H1 (cell line): ENCODE measurements at regions not wholly inside any gene's neighbourhood (a gene's known extent, or its start where the extent isn't known, plus 50 kb on each side); places are given as distances from the start of the nearest gene placed in this dataset.
A peak's percentile ranks its signal among the peaks of the same experiment; 100 is the strongest.

Experiments used
- CTCF ChIA-PET: fragments of 300-600 bp; sonication (Branson Sonifier 250); formaldehyde crosslinking; loops from one replicate; lab custom pipeline; 2021; ENCODE audit not compliant: partially characterized antibody; lab: Charles Lee
- POLR2A ChIA-PET: fragments of 300-600 bp; sonication (Branson Sonifier 250); formaldehyde crosslinking; loops from one replicate; lab custom pipeline; 2021; ENCODE audit warnings: inconsistent platforms; ENCODE audit not compliant: partially characterized antibody; lab: Charles Lee
- DNase-seq, 2 experiments: peaks; one replicate each; pipeline versions ENCODE4 v3.0.0 to v3.0.0-alpha.2; 2010 to 2022; ENCODE audit warnings: low spot score in 2 of 2, low read depth in 1 of 2, mixed read lengths in 1 of 2
- FAIRE-seq: peaks from 2 replicates; lab custom pipeline; 2011; peaks lifted over from hg19 to GRCh38; lab: Jason Lieb, UNC
- H2AFZ ChIP-seq: 2 replicates; pipeline ENCODE4 v1.8.1; 2012; ENCODE audit warnings: low read length, inconsistent platforms
- H2AK5ac ChIP-seq: 2 replicates; pipeline ENCODE4 v1.6.1; 2013; ENCODE audit warnings: low read depth, low read length
- H2BK120ac ChIP-seq: replicated peaks from 2 replicates; pipeline ENCODE3; 2013; ENCODE audit warnings: low read depth, low read length, inconsistent platforms
- H2BK12ac ChIP-seq: 2 replicates; pipeline ENCODE4 v1.6.1; 2013; ENCODE audit warnings: low read depth, low read length
- H2BK15ac ChIP-seq: 2 replicates; pipeline ENCODE4 v1.6.1; 2013; ENCODE audit warnings: low read length
- H2BK20ac ChIP-seq: 2 replicates; pipeline ENCODE4 v1.6.1; 2013; ENCODE audit warnings: low read length
- H2BK5ac ChIP-seq: 2 replicates; pipeline ENCODE4 v1.6.1; 2013; ENCODE audit warnings: low read depth, low read length
- H3K14ac ChIP-seq: 2 replicates; pipeline ENCODE4 v1.6.1; 2013; ENCODE audit warnings: inconsistent platforms; ENCODE audit not compliant: insufficient read length
- H3K18ac ChIP-seq: 2 replicates; pipeline ENCODE4 v1.6.1; 2013; ENCODE audit warnings: low read length; ENCODE audit errors: extremely low read depth
- H3K23ac ChIP-seq: 2 replicates; pipeline ENCODE4 v1.6.1; 2013; ENCODE audit warnings: inconsistent platforms; ENCODE audit not compliant: insufficient read length
- H3K23me2 ChIP-seq: 2 replicates; pipeline ENCODE4 v1.6.1; 2013; ENCODE audit warnings: low read depth, low read length
- H3K27ac ChIP-seq: 2 replicates; pipeline ENCODE4 v1.6.1; 2011; ENCODE audit warnings: low read depth, low read length, inconsistent platforms
- H3K27me3 ChIP-seq, 4 experiments: replicated peaks in 1 of 4; 1 replicate in 1 of 4; 2 replicates in 3 of 4; pipeline versions ENCODE4 v1.6.1 to v1.8.1; 2011 to 2013; ENCODE audit warnings: low read length in 3 of 4, mild to moderate bottlenecking in 3 of 4, inconsistent platforms in 2 of 4, mixed read lengths in 2 of 4, moderate library complexity in 1 of 4; ENCODE audit not compliant: control insufficient read depth in 3 of 4, insufficient read depth in 3 of 4; ENCODE audit errors: extremely low read depth in 1 of 4
- H3K36me3 ChIP-seq, 4 experiments: 2 replicates each; pipeline versions ENCODE4 v1.6.1 to v1.8.1; 2011 to 2013; ENCODE audit warnings: mild to moderate bottlenecking in 4 of 4, low read length in 3 of 4, moderate library complexity in 2 of 4, control low read depth in 1 of 4, inconsistent platforms in 1 of 4; ENCODE audit not compliant: insufficient read depth in 4 of 4, control insufficient read depth in 2 of 4
- H3K4ac ChIP-seq: replicated peaks from 2 replicates; pipeline ENCODE3; 2013; ENCODE audit warnings: low read length, low read depth, mixed read lengths, inconsistent platforms; ENCODE audit not compliant: insufficient read length
- H3K4me1 ChIP-seq, 4 experiments: replicated peaks in 1 of 4; 1 replicate in 1 of 4; 2 replicates in 3 of 4; pipeline versions ENCODE4 v1.6.1 to v1.8.1; 2011 to 2013; ENCODE audit warnings: low read length in 3 of 4, inconsistent platforms in 2 of 4, mixed read lengths in 1 of 4; ENCODE audit not compliant: insufficient read depth in 4 of 4, control insufficient read depth in 3 of 4
- H3K4me2 ChIP-seq, 2 experiments: 2 replicates each; pipeline versions ENCODE4 v1.6.1 to v1.8.1; 2011 to 2013; ENCODE audit warnings: low read depth in 2 of 2, low read length in 2 of 2, control low read depth in 1 of 2, inconsistent platforms in 1 of 2, mild to moderate bottlenecking in 1 of 2; ENCODE audit not compliant: insufficient read depth in 1 of 2
- H3K4me3 ChIP-seq, 4 experiments: fragments of 200-600, 300-600 bp in 1 of 4; sonication (generic), shearing (Covaris generic), sonication (Bioruptor Twin) in 1 of 4; 2 replicates each; pipeline versions ENCODE4 v1.5.1 to v1.8.1; 2011 to 2016; ENCODE audit warnings: low read length in 4 of 4, low read depth in 3 of 4, control low read depth in 2 of 4, inconsistent platforms in 2 of 4, mild to moderate bottlenecking in 2 of 4, mixed read lengths in 1 of 4, moderate library complexity in 1 of 4; ENCODE audit not compliant: insufficient read depth in 2 of 4; ENCODE audit errors: extremely low read depth in 1 of 4
- H3K56ac ChIP-seq: replicated peaks from 2 replicates; pipeline ENCODE3; 2013; ENCODE audit warnings: low read depth, mild to moderate bottlenecking, mixed read lengths, low read length, inconsistent platforms; ENCODE audit not compliant: insufficient read length
- H3K79me1 ChIP-seq: 2 replicates; pipeline ENCODE4 v1.6.1; 2013; ENCODE audit warnings: low read depth, low read length, control low read depth
- H3K79me2 ChIP-seq, 2 experiments: 2 replicates each; pipeline versions ENCODE4 v1.6.1 to v1.8.1; 2012 to 2013; ENCODE audit warnings: low read length in 2 of 2, mild to moderate bottlenecking in 2 of 2, inconsistent platforms in 1 of 2; ENCODE audit not compliant: insufficient read depth in 2 of 2, control insufficient read depth in 1 of 2
- H3K9ac ChIP-seq, 4 experiments: replicated peaks in 1 of 4; 1 replicate in 1 of 4; 2 replicates in 3 of 4; pipeline versions ENCODE4 v1.6.1 to v1.8.1; 2011 to 2013; ENCODE audit warnings: low read depth in 3 of 4, low read length in 3 of 4, control low read depth in 2 of 4, mild to moderate bottlenecking in 2 of 4, moderate library complexity in 2 of 4, inconsistent platforms in 1 of 4; ENCODE audit errors: extremely low read depth in 1 of 4
- H3K9me3 ChIP-seq, 2 experiments: 2 replicates each; pipeline versions ENCODE4 v1.6.1 to v1.8.1; 2012 to 2013; ENCODE audit warnings: mild to moderate bottlenecking in 2 of 2, moderate library complexity in 2 of 2, control low read depth in 1 of 2, inconsistent platforms in 1 of 2, low read depth in 1 of 2, low read length in 1 of 2, mixed read lengths in 1 of 2; ENCODE audit not compliant: insufficient read depth in 2 of 2
- H4K20me1 ChIP-seq, 2 experiments: replicated peaks in 1 of 2; 2 replicates each; pipeline versions ENCODE3 to v1.8.1; 2011 to 2013; ENCODE audit warnings: inconsistent platforms in 2 of 2, low read length in 2 of 2, mild to moderate bottlenecking in 1 of 2; ENCODE audit not compliant: insufficient read depth in 2 of 2, control insufficient read depth in 1 of 2
- H4K5ac ChIP-seq: 2 replicates; pipeline ENCODE4 v1.6.1; 2013; ENCODE audit warnings: low read length, low read depth, mixed read lengths, inconsistent platforms; ENCODE audit not compliant: insufficient read length
- H4K8ac ChIP-seq: 2 replicates; pipeline ENCODE4 v1.8.0; 2013; ENCODE audit warnings: mild to moderate bottlenecking, moderate library complexity, low read length, inconsistent platforms; ENCODE audit not compliant: insufficient read depth; ENCODE audit errors: extremely low read depth
- H4K91ac ChIP-seq: replicated peaks from 2 replicates; pipeline ENCODE3; 2013; ENCODE audit warnings: low read length, mixed read lengths, inconsistent platforms; ENCODE audit not compliant: insufficient read length
- WGBS, 2 experiments: shearing (Covaris generic) in 1 of 2; methylation state at CpG; one replicate each; pipeline versions ENCODE4 v1.1.6 to v1.1.7; 2013 to 2015; ENCODE audit warnings: low lambda C conversion rate in 2 of 2, mixed read lengths in 2 of 2, inconsistent platforms in 1 of 2, low coverage in 1 of 2, missing lambda C conversion rate in 1 of 2; ENCODE audit not compliant: insufficient replicate concordance in 2 of 2, insufficient coverage in 1 of 2, insufficient read length in 1 of 2; ENCODE audit errors: extremely low coverage in 1 of 2, missing lambda C conversion rate in 1 of 2; 5-methylcytosine and 5-hydroxymethylcytosine counted together
- TF ChIP-seq, protein P1 (sequence below): fragments of 300-600 bp; sonication (generic); IDR thresholded peaks from 2 replicates; pipeline ENCODE4 v1.7.1; 2012; ENCODE audit warnings: low read length, moderate library complexity, mild to moderate bottlenecking, inconsistent platforms; ENCODE audit not compliant: insufficient replicate concordance

DNA sequence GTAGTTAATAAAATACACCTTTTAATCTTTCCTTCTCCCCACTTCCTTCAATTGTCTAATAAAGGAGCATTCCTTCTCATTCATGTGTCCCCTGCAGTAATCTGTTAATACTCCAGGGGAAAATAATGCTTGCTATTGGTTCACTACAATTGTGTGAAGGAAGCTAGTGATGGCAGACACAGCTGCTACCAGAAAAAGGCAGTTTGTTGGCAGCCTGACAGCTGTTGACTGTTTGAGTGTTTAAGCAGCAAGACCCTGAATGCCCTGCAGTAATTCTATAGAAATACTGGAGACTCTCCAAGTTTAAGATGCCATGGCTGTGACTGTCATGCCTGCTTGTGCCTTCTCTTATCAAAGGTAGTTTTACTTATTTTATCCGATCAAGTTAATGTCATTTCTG lies 359.5 kb downstream of the C4orf33 start:
- no peak overlapping the region for H2BK5ac ChIP-seq
- no peaks in the 10 kb centered on the region for H4K20me1 ChIP-seq
- no peak overlapping the region for H2BK120ac ChIP-seq
- no peaks in the 10 kb centered on the region for H3K23me2 ChIP-seq
- no peak overlapping the region for H3K14ac ChIP-seq
- H3K4me1 ChIP-seq, result no peaks in the 10 kb centered on the region
- no peak overlapping the region for H3K27ac ChIP-seq
- CTCF ChIA-PET, result interaction anchor here (1.2 kb wide), 1 partner anchor 185 kb away, joined by 3 read pairs; no protein-coding TSS in a partner anchor
- H3K18ac ChIP-seq, result no peak overlapping the region
- no peak for FAIRE-seq
- no peak overlapping the region for H3K56ac ChIP-seq
- no peaks in the 10 kb centered on the region for H3K27me3 ChIP-seq
- H4K91ac ChIP-seq, result no peak overlapping the region
- no peak overlapping the region for H2BK20ac ChIP-seq
- no peak overlapping the region for H4K5ac ChIP-seq
- H3K4me2 ChIP-seq, result no peak overlapping the region
- WGBS, 2 experiments, result 100% methylated on average over 1 of the region's 1 CpG; no CpG with 5 or more reads in 1 of the 2 experiments
- no peak overlapping the region for H2AFZ ChIP-seq
- H2BK15ac ChIP-seq, result no peak overlapping the region
- no peak overlapping the region for H2BK12ac ChIP-seq
- H3K79me2 ChIP-seq, result no peaks in the 10 kb centered on the region
- H3K9me3 ChIP-seq, result no peaks in the 10 kb centered on the region
- H3K79me1 ChIP-seq, result no peaks in the 10 kb centered on the region
- no peaks in the 10 kb centered on the region for H3K36me3 ChIP-seq
- peak overlapping the region in 1 of 4 experiments; percentile 34; a peak in 1 of 7 replicates for H3K9ac ChIP-seq
- no peak overlapping the region for H3K4ac ChIP-seq
- H3K4me3 ChIP-seq, result no peak overlapping the region
- POLR2A ChIA-PET, result no interaction called here
- no peak overlapping the region for H2AK5ac ChIP-seq
- no peak overlapping the region for H4K8ac ChIP-seq
- DNase-seq, result no peak
- H3K23ac ChIP-seq, result no peak overlapping the region
- TF ChIP-seq, protein P1, sequence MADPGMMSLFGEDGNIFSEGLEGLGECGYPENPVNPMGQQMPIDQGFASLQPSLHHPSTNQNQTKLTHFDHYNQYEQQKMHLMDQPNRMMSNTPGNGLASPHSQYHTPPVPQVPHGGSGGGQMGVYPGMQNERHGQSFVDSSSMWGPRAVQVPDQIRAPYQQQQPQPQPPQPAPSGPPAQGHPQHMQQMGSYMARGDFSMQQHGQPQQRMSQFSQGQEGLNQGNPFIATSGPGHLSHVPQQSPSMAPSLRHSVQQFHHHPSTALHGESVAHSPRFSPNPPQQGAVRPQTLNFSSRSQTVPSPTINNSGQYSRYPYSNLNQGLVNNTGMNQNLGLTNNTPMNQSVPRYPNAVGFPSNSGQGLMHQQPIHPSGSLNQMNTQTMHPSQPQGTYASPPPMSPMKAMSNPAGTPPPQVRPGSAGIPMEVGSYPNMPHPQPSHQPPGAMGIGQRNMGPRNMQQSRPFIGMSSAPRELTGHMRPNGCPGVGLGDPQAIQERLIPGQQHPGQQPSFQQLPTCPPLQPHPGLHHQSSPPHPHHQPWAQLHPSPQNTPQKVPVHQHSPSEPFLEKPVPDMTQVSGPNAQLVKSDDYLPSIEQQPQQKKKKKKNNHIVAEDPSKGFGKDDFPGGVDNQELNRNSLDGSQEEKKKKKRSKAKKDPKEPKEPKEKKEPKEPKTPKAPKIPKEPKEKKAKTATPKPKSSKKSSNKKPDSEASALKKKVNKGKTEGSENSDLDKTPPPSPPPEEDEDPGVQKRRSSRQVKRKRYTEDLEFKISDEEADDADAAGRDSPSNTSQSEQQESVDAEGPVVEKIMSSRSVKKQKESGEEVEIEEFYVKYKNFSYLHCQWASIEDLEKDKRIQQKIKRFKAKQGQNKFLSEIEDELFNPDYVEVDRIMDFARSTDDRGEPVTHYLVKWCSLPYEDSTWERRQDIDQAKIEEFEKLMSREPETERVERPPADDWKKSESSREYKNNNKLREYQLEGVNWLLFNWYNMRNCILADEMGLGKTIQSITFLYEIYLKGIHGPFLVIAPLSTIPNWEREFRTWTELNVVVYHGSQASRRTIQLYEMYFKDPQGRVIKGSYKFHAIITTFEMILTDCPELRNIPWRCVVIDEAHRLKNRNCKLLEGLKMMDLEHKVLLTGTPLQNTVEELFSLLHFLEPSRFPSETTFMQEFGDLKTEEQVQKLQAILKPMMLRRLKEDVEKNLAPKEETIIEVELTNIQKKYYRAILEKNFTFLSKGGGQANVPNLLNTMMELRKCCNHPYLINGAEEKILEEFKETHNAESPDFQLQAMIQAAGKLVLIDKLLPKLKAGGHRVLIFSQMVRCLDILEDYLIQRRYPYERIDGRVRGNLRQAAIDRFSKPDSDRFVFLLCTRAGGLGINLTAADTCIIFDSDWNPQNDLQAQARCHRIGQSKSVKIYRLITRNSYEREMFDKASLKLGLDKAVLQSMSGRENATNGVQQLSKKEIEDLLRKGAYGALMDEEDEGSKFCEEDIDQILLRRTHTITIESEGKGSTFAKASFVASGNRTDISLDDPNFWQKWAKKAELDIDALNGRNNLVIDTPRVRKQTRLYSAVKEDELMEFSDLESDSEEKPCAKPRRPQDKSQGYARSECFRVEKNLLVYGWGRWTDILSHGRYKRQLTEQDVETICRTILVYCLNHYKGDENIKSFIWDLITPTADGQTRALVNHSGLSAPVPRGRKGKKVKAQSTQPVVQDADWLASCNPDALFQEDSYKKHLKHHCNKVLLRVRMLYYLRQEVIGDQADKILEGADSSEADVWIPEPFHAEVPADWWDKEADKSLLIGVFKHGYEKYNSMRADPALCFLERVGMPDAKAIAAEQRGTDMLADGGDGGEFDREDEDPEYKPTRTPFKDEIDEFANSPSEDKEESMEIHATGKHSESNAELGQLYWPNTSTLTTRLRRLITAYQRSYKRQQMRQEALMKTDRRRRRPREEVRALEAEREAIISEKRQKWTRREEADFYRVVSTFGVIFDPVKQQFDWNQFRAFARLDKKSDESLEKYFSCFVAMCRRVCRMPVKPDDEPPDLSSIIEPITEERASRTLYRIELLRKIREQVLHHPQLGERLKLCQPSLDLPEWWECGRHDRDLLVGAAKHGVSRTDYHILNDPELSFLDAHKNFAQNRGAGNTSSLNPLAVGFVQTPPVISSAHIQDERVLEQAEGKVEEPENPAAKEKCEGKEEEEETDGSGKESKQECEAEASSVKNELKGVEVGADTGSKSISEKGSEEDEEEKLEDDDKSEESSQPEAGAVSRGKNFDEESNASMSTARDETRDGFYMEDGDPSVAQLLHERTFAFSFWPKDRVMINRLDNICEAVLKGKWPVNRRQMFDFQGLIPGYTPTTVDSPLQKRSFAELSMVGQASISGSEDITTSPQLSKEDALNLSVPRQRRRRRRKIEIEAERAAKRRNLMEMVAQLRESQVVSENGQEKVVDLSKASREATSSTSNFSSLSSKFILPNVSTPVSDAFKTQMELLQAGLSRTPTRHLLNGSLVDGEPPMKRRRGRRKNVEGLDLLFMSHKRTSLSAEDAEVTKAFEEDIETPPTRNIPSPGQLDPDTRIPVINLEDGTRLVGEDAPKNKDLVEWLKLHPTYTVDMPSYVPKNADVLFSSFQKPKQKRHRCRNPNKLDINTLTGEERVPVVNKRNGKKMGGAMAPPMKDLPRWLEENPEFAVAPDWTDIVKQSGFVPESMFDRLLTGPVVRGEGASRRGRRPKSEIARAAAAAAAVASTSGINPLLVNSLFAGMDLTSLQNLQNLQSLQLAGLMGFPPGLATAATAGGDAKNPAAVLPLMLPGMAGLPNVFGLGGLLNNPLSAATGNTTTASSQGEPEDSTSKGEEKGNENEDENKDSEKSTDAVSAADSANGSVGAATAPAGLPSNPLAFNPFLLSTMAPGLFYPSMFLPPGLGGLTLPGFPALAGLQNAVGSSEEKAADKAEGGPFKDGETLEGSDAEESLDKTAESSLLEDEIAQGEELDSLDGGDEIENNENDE, result no peak
